ENCODE measurements at regions not wholly inside any gene's neighbourhood (a gene's known extent, or its start where the extent isn't known, plus 50 kb on each side); places are given as distances from the start of the nearest gene placed in this dataset.

DNA sequence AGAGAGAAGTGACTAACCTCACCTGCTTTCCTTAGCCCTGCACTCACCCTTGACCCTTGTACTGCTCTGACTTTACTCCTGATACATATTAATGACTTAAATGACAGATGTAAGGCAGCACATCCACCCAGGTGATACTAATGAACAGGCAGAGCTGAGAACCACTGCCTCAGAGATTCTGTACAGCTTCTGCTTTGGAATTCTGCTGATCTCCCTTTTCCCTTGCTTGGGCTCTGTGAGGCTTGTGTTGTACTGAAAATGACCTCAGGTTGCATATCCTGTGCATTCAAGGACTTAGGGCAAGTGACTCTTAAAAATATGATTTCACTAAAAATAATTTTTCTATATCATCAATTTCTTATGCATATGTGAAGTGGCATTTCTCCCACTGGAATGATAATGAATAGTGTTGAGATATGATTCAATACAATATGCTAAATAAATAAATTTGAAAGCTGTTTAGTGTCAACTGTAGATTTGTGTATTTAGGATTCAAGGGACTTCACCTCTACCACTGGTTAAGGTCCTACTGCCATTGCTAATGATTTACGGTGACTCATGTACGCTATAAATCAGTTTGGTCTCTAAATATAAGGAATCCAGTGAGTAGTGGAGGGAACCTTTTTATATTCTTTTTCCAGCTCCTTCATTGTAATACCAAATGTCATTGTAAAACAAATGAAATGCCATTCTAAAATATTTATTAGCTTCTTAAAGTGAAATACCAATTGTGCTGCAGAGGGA lies 328.3 kb downstream of the SOCS6 start (continued):
- TF ChIP-seq MEIS2 (CRISPR knock-in tag; IDR thresholded peaks at IDR 0.05) (no peak), ESRRA (CRISPR knock-in tag; IDR thresholded peaks at IDR 0.05; ENCODE audit: low read depth) (no peak)
- TF ChIP-seq, protein P1, sequence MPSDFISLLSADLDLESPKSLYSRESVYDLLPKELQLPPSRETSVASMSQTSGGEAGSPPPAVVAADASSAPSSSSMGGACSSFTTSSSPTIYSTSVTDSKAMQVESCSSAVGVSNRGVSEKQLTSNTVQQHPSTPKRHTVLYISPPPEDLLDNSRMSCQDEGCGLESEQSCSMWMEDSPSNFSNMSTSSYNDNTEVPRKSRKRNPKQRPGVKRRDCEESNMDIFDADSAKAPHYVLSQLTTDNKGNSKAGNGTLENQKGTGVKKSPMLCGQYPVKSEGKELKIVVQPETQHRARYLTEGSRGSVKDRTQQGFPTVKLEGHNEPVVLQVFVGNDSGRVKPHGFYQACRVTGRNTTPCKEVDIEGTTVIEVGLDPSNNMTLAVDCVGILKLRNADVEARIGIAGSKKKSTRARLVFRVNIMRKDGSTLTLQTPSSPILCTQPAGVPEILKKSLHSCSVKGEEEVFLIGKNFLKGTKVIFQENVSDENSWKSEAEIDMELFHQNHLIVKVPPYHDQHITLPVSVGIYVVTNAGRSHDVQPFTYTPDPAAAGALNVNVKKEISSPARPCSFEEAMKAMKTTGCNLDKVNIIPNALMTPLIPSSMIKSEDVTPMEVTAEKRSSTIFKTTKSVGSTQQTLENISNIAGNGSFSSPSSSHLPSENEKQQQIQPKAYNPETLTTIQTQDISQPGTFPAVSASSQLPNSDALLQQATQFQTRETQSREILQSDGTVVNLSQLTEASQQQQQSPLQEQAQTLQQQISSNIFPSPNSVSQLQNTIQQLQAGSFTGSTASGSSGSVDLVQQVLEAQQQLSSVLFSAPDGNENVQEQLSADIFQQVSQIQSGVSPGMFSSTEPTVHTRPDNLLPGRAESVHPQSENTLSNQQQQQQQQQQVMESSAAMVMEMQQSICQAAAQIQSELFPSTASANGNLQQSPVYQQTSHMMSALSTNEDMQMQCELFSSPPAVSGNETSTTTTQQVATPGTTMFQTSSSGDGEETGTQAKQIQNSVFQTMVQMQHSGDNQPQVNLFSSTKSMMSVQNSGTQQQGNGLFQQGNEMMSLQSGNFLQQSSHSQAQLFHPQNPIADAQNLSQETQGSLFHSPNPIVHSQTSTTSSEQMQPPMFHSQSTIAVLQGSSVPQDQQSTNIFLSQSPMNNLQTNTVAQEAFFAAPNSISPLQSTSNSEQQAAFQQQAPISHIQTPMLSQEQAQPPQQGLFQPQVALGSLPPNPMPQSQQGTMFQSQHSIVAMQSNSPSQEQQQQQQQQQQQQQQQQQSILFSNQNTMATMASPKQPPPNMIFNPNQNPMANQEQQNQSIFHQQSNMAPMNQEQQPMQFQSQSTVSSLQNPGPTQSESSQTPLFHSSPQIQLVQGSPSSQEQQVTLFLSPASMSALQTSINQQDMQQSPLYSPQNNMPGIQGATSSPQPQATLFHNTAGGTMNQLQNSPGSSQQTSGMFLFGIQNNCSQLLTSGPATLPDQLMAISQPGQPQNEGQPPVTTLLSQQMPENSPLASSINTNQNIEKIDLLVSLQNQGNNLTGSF (CRISPR knock-in tag; IDR thresholded peaks at IDR 0.05), result no peak
- TF ChIP-seq, protein P2, sequence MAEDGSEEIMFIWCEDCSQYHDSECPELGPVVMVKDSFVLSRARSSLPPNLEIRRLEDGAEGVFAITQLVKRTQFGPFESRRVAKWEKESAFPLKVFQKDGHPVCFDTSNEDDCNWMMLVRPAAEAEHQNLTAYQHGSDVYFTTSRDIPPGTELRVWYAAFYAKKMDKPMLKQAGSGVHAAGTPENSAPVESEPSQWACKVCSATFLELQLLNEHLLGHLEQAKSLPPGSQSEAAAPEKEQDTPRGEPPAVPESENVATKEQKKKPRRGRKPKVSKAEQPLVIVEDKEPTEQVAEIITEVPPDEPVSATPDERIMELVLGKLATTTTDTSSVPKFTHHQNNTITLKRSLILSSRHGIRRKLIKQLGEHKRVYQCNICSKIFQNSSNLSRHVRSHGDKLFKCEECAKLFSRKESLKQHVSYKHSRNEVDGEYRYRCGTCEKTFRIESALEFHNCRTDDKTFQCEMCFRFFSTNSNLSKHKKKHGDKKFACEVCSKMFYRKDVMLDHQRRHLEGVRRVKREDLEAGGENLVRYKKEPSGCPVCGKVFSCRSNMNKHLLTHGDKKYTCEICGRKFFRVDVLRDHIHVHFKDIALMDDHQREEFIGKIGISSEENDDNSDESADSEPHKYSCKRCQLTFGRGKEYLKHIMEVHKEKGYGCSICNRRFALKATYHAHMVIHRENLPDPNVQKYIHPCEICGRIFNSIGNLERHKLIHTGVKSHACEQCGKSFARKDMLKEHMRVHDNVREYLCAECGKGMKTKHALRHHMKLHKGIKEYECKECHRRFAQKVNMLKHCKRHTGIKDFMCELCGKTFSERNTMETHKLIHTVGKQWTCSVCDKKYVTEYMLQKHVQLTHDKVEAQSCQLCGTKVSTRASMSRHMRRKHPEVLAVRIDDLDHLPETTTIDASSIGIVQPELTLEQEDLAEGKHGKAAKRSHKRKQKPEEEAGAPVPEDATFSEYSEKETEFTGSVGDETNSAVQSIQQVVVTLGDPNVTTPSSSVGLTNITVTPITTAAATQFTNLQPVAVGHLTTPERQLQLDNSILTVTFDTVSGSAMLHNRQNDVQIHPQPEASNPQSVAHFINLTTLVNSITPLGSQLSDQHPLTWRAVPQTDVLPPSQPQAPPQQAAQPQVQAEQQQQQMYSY (CRISPR knock-in tag; IDR thresholded peaks at IDR 0.05), result no peak

Measured in HepG2 (cell line).